ENCODE measurements at regions not wholly inside any gene's neighbourhood (a gene's known extent, or its start where the extent isn't known, plus 50 kb on each side); places are given as distances from the start of the nearest gene placed in this dataset.
"Not testable (repeated sequence)": the region's sequence is repeated elsewhere in the genome, so short reads cannot be mapped to it uniquely, and the experiment has no call there.

GRCh38 chrX:117394506-117395070 lies 722.0 kb downstream of the KLHL13 start:
- not testable (repeated sequence) for TF ChIP-seq POLR2A, CTCF (IDR thresholded peaks at IDR 0.05)
